Stimulated activated CD8-positive, alpha-beta memory T cell treated with anti-CD3 and anti-CD28 coated beads, Interleukin-4, amount 100 ng/mL, for 4 hours (primary cell): ENCODE measurements at regions not wholly inside any gene's neighbourhood (a gene's known extent, or its start where the extent isn't known, plus 50 kb on each side); places are given as distances from the start of the nearest gene placed in this dataset.
"Not testable (repeated sequence)": the region's sequence is repeated elsewhere in the genome, so short reads cannot be mapped to it uniquely, and the experiment has no call there.

Source experiments
- DNase-seq, 2 donors: peaks; one replicate each; pipeline ENCODE4 v3.0.0-alpha.2; 2020; ENCODE audit warnings: low read depth in 2 of 2, low spot score in 1 of 2

- DNase-seq = no peak
Observed at GRCh38 chr4:189785257-189785656, 155.4 kb upstream of the FRG1 start.

- DNase-seq = no peak
Observed at GRCh38 chr4:189786447-189786846, 154.2 kb upstream of the FRG1 start.

- no peak for DNase-seq
Observed at GRCh38 chr4:189787216-189788031, 153.2 kb upstream of the FRG1 start.

DNA sequence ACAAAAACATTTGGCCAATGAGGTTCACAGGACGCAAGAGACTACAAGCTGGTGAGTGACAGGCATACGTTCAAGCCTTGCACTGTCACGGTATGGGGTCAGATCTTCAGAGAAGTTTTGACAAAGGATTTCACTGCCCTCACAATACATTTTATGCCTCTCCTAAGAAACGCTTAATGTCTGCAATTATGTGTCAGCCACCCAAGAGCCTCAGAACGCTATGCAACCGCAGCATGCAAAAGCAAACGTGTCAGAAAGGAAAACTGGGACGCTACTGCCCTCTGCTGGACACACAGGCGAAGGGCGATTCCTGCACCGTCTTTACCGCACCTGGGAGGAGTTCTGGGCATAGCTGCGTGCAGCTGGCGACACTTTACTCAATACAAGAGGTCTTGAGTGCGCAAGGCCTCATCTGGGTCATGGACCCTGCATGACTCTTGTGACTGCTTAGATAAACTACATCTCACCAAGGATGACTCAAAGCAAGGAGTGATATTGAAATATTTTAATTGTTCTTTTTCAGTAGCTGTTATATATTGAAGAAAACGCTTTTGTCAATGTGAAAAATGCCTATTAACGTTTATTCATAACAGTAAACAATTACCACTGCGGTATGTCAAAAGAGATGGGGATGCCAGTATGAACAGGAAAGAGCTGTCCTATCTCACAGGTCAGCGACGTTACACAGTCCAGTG, 147.6 kb upstream of the FRG1 start:
- DNase-seq = peak in 1 of 2 donors; percentile 11

DNA sequence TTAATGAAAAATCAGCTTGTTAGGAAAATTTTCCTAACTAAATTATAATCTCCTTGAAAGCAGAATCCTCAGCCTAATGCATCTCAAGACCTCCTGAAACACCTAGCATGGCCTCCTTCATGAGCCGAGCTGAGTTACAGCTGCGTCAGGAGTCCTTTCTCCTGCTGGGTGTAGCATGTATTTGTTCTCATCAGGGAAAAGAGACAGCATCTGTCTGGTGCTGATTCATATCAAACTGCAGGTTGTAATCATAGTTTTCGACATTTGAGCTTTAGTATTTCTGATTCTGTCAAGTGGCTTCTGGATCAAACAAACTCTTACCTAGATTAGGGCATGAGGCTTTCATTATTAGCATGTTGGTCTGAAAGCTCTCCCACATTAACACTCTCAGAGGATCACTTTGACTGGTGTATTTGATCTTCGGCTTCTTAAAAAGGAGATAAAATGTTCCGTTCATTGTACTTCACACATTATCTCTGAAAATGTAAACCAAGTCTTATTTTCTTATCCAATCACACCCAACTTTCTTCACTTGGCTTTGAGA, 140.1 kb upstream of the FRG1 start:
- DNase-seq = no peak

GRCh38 chr4:189802884-189803283, 137.8 kb upstream of the FRG1 start:
- no peak for DNase-seq

DNA sequence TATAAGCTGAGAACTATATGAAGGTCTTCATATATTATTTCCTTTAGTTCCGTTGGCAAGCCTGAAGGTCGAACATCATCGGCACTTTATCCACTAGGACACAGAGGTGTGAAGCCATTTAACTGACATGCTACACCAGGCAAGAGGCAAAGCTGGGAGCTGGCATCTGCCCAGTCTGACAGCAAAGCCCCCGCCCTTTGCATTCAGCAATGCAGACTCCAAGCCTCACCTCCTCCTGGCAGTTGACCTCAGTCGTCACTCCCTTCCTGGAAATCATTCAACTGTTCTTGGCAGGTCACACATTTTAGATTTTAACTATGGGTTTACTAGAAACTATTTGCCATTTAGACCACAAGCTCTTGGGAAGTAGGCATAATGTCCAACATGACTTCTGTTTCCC, 135.8 kb upstream of the FRG1 start:
- no peak for DNase-seq

DNA sequence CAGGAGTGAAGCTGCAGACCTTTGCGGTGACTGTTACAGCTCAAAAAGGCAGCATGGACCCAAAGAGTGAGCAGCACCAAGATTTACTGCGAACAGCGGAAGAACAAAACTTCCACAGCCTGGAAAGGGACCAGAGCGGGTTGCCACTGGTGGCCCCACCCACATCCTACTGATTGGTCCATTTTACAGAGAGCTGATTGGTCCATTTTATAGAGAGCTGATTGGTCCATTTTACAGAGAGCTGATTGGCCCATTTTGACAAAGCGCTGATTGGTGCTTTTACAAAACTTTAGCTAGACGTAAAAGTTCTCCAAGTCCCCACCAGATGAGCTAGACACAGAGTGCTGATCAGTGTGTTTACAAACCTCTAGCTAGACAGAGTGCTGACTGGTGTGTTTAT, 134.2 kb upstream of the FRG1 start:
- DNase-seq = no peak

DNA sequence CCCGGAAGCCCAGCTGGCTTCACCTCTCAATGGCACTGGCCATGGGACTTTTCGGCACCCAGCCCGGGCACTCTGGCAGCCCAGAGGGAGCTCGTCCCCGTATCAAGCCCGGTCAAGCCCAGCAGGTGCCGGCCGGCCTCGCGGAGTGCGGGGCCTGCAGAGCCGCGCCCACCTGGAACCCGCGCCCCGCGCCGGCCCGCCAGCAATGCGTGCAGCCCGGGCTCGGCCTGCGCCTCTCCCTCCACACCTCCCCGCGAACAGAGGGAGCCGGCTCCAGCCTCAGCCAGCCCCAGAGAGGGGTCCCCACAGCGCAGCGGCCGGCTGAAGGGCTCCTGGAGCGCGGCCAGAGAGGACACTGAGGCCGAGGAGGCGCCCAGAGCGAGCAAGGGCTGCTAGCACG, 133.6 kb upstream of the FRG1 start:
- no peak for DNase-seq

- DNase-seq = no peak
Observed at GRCh38 chr4:189809241-189809735, 131.4 kb upstream of the FRG1 start.

DNA sequence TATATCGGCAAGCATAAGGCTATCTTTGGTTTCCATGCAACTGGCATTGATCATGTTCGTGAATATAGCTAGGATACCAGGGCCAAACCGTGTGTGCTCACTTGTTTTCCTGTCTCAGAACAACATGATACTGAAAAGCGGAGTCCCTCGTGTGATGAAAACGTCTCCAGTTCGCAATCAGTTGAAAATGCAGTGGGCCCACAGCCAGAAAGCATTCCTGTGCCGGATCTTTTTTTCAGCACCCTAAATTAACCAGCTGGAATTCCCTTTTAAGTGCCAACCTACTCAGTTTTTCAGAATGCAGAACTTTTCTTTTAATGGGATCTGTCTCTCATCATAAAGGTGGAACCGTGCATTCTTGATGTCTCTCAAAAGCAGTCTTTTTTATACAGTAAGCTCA, 130.8 kb upstream of the FRG1 start:
- no peak for DNase-seq

DNA sequence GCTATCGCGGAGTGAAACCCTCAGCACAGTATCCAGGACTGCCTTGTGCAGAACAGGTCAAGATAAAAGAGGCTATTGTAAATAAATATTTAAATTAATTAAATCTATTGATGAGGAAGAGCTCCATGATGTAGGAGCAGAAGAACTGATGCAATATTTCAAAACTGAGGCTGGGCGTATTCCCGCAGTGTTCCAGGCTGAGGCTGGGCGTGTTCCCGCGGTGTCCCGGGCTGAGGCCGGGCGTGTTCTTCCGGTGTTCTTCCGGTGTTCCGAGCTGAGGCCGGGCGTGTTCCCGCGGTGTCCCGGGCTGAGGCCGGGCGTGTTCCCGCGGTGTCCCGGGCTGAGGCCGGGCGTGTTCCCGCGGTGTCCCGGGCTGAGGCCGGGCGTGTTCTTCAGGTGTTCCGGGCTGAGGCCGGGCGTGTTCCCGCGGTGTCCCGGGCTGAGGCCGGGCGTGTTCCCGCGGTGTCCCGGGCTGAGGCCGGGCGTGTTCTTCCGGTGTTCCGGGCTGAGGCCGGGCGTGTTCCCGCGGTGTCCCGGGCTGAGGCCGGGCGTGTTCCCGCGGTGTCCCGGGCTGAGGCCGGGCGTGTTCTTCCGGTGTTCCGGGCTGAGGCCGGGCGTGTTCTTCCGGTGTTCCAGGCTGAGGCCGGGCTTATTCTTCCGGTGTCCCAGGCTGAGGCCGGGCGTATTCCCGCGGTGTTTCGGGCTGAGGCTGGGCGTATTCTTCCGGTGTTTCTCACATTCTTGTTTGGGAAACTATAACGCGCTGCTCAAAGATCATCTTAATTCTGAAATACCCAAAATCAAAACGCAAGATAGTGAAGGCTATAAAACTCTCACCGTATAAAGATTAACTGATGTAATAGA, 130.1 kb upstream of the FRG1 start:
- not testable (repeated sequence) for DNase-seq

- DNase-seq = no peak
Observed at GRCh38 chr4:189815404-189816192, 125.1 kb upstream of the FRG1 start.

GRCh38 chr4:189822326-189822725, 118.3 kb upstream of the FRG1 start:
- no peak for DNase-seq

DNA sequence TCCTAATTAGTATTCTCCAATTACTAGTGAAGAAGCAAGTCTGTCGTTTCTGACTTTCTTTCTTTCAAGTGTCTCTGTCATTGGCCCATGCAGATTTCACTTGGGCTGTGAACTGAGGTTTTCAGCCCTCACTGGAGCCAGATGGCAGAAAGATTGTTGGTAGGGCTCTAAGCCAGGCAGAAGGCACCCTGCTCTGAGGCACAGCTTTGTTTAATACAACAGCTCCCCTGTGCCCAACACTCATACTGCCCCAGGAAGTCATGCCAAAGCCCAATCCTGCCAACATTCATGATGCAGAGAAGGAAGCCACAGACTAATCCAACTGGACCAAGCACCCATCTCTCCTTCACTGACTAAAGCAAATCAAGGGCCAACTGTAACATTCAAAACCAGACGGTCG, 117.1 kb upstream of the FRG1 start:
- no peak for DNase-seq

GRCh38 chr4:189825466-189825865, 115.2 kb upstream of the FRG1 start:
- no peak for DNase-seq

DNA sequence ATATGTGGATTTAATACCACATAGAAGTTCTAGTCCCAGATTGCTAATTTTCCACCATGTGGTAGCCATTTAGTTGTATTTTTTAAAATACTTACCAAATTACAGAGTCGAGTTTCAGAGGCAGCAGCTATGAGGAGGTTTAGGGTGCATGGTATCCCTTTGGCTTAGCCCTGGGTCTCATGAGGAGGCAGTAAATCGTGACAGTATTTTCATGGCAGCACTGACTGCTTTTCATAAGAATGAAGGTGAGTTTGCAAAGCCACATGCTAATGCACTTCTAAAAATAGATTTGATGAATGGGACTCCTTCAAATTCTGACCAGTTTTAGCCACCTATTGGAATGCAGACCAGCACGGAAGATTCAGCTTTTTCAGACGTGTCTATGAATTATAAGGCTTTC, 114.0 kb upstream of the FRG1 start:
- DNase-seq = no peak

GRCh38 chr4:189828081-189828697, 112.5 kb upstream of the FRG1 start:
- no peak for DNase-seq

- DNase-seq = no peak
Observed at GRCh38 chr4:189832528-189832927, 108.1 kb upstream of the FRG1 start.

GRCh38 chr4:189834616-189835015, 106.1 kb upstream of the FRG1 start:
- no peak for DNase-seq
